WTC11 (cell line): ENCODE measurements at regions not wholly inside any gene's neighbourhood (a gene's known extent, or its start where the extent isn't known, plus 50 kb on each side); places are given as distances from the start of the nearest gene placed in this dataset.
"Not testable (repeated sequence)": the region's sequence is repeated elsewhere in the genome, so short reads cannot be mapped to it uniquely, and the experiment has no call there.

ENCODE experiments used
- ATAC-seq: fragments of 200-7000 bp; cut with Tn5 transposase; 2 replicates; pipeline ENCODE4 v1.10.0; 2021; ENCODE audit warnings: mild to moderate bottlenecking, moderate library complexity
- CTCF ChIA-PET: fragments of 300-600 bp; sonication (Branson Sonifier 250); formaldehyde crosslinking; loops from one replicate; lab custom pipeline; 2021; ENCODE audit warnings: antibody characterized with exemption; lab: Charles Lee
- POLR2A ChIA-PET: fragments of 350-600 bp; sonication (Branson Sonifier 250); formaldehyde crosslinking; loops from one replicate; lab custom pipeline; 2021; ENCODE audit warnings: antibody characterized with exemption; lab: Charles Lee
- DNase-seq: peaks from one replicate; pipeline ENCODE4 v3.0.0; 2021; ENCODE audit warnings: low spot score
- H3K27ac Mint-ChIP-seq: 2 replicates; pipeline ENCODE4 v1.8.0; 2021; ENCODE audit warnings: mixed read lengths
- H3K27me3 Mint-ChIP-seq: 2 replicates; pipeline ENCODE4 v1.8.0; 2021; ENCODE audit warnings: low read depth, mild to moderate bottlenecking, moderate library complexity, mixed read lengths
- H3K36me3 Mint-ChIP-seq: 2 replicates; pipeline ENCODE4 v1.8.0; 2021; ENCODE audit warnings: mixed read lengths
- H3K4me1 Mint-ChIP-seq: 2 replicates; pipeline ENCODE4 v1.8.0; 2022; ENCODE audit warnings: mixed read lengths
- H3K4me3 Mint-ChIP-seq: 2 replicates; pipeline ENCODE4 v1.8.0; 2021; ENCODE audit warnings: mild to moderate bottlenecking, moderate library complexity, mixed read lengths
- H3K9me3 Mint-ChIP-seq: 2 replicates; pipeline ENCODE4 v1.8.0; 2021; ENCODE audit warnings: mixed read lengths
- CBFB ChIP-seq: sonication (generic); formaldehyde crosslinking; IDR thresholded peaks from 2 replicates; pipeline ENCODE4 v1.8.1; 2022; ENCODE audit warnings: mild to moderate bottlenecking, low read depth, missing genetic modification reagents
- ETV6 ChIP-seq: sonication (generic); formaldehyde crosslinking; IDR thresholded peaks from 2 replicates; pipeline ENCODE4 v1.8.1; 2022; ENCODE audit warnings: mild to moderate bottlenecking, missing genetic modification reagents
- FOXJ3 ChIP-seq: sonication (generic); formaldehyde crosslinking; IDR thresholded peaks from 2 replicates; pipeline ENCODE4 v1.9.0; 2021; ENCODE audit warnings: missing genetic modification reagents, mild to moderate bottlenecking, borderline replicate concordance
- GTF2I ChIP-seq: fragments of 250-450 bp; sonication (Bioruptor Pico); conservative IDR thresholded peaks from 2 replicates; pipeline ENCODE4 v1.4.0; 2021; ENCODE audit warnings: mild to moderate bottlenecking
- JAZF1 ChIP-seq: fragments of 250-450 bp; sonication (Bioruptor Pico); IDR thresholded peaks from 2 replicates; pipeline ENCODE4 v1.9.0; 2021; ENCODE audit warnings: moderate library complexity, mild to moderate bottlenecking, inconsistent platforms
- MXD4 ChIP-seq: fragments of 250-450 bp; sonication (Bioruptor Pico); IDR thresholded peaks from 2 replicates; pipeline ENCODE4 v1.8.0; 2021; ENCODE audit warnings: mild to moderate bottlenecking, moderate library complexity, borderline replicate concordance
- NFE2L1 ChIP-seq: sonication (generic); formaldehyde crosslinking; IDR thresholded peaks from 2 replicates; pipeline ENCODE4 v1.8.1; 2023; ENCODE audit warnings: missing genetic modification reagents
- RORB ChIP-seq: fragments of 250-450 bp; sonication (Bioruptor Pico); IDR thresholded peaks from 2 replicates; pipeline ENCODE4 v1.9.0; 2021; ENCODE audit warnings: mild to moderate bottlenecking
- ZNF138 ChIP-seq: sonication (generic); formaldehyde crosslinking; conservative IDR thresholded peaks from 2 replicates; pipeline ENCODE4 v1.8.1; 2022; ENCODE audit warnings: mild to moderate bottlenecking, moderate library complexity, missing genetic modification reagents
- TF ChIP-seq, protein P1 (sequence below): sonication (generic); formaldehyde crosslinking; IDR thresholded peaks from 2 replicates; pipeline ENCODE4 v1.8.1; 2023; ENCODE audit warnings: mild to moderate bottlenecking, missing genetic modification reagents
- TF ChIP-seq, protein P2 (sequence below): sonication (generic); formaldehyde crosslinking; IDR thresholded peaks from 2 replicates; pipeline ENCODE4 v1.8.1; 2023; ENCODE audit warnings: mild to moderate bottlenecking, missing genetic modification reagents, moderate library complexity
- TF ChIP-seq, protein P3 (sequence below): sonication (generic); formaldehyde crosslinking; IDR thresholded peaks from 2 replicates; pipeline ENCODE4 v1.8.0; 2022; ENCODE audit warnings: missing genetic modification reagents
- TF ChIP-seq, protein P4 (sequence below): fragments of 250-450 bp; sonication (Bioruptor Pico); IDR thresholded peaks from 2 replicates; pipeline ENCODE4 v1.8.0; 2021; ENCODE audit warnings: mild to moderate bottlenecking
- TF ChIP-seq, protein P5 (sequence below): sonication (generic); formaldehyde crosslinking; IDR thresholded peaks from 2 replicates; pipeline ENCODE4 v1.8.0; 2022; ENCODE audit warnings: mild to moderate bottlenecking, missing genetic modification reagents
- TF ChIP-seq, protein P6 (sequence below): sonication (generic); formaldehyde crosslinking; conservative IDR thresholded peaks from 2 replicates; pipeline ENCODE4 v1.8.1; 2022; ENCODE audit warnings: mild to moderate bottlenecking, missing genetic modification reagents

DNA sequence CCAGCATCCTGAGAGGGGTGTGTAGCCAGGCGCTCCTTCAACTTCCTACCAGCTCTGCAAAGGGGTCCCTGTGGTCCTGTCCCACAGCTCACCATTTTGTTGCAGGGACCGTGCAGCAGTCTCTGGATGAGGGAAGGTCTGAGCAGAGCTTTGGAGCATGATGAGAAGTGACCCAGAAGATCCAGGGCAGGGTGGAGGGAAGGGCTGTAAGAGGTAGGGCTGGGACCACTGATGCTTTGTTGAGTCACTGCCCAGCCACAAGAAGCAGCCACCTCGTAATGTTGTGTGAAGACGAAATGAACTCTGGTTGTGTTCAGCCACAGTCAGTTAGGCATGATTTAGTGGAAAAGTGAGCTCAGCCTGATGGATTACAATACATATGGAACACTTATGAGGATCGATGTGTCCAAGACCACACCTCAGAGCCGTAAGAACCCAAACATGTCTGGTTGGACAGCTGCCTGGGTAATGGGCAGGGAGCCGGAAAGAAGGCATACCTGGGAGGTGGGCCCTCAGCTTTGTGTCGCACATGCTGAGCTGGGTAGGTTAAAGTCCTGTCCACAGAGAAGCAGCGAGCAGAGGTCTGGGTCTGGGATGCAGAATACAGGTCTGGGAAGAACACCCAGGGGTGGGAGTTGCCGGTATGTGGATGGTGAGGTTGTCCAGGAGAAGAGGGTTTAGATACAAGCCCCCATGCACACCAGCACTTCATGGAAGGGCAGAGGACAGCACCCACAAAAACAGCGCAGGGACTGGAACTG, 250.1 kb downstream of the GADD45G start:
- POLR2A ChIA-PET = no interaction called here
- TF ChIP-seq FOXJ3 (CRISPR knock-in tag) (no peak), JAZF1 (CRISPR knock-in tag) (no peak), GTF2I (CRISPR knock-in tag) (no peak), CBFB (CRISPR knock-in tag) (no peak), MXD4 (CRISPR knock-in tag) (no peak), ZNF138 (no peak), RORB (CRISPR knock-in tag) (no peak), NFE2L1 (CRISPR knock-in tag) (no peak), ETV6 (CRISPR knock-in tag) (no peak)
- TF ChIP-seq, protein P1, sequence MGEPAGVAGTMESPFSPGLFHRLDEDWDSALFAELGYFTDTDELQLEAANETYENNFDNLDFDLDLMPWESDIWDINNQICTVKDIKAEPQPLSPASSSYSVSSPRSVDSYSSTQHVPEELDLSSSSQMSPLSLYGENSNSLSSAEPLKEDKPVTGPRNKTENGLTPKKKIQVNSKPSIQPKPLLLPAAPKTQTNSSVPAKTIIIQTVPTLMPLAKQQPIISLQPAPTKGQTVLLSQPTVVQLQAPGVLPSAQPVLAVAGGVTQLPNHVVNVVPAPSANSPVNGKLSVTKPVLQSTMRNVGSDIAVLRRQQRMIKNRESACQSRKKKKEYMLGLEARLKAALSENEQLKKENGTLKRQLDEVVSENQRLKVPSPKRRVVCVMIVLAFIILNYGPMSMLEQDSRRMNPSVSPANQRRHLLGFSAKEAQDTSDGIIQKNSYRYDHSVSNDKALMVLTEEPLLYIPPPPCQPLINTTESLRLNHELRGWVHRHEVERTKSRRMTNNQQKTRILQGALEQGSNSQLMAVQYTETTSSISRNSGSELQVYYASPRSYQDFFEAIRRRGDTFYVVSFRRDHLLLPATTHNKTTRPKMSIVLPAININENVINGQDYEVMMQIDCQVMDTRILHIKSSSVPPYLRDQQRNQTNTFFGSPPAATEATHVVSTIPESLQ = no peak
- TF ChIP-seq, protein P2, sequence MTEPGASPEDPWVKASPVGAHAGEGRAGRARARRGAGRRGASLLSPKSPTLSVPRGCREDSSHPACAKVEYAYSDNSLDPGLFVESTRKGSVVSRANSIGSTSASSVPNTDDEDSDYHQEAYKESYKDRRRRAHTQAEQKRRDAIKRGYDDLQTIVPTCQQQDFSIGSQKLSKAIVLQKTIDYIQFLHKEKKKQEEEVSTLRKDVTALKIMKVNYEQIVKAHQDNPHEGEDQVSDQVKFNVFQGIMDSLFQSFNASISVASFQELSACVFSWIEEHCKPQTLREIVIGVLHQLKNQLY (CRISPR knock-in tag) = no peak
- TF ChIP-seq, protein P3, sequence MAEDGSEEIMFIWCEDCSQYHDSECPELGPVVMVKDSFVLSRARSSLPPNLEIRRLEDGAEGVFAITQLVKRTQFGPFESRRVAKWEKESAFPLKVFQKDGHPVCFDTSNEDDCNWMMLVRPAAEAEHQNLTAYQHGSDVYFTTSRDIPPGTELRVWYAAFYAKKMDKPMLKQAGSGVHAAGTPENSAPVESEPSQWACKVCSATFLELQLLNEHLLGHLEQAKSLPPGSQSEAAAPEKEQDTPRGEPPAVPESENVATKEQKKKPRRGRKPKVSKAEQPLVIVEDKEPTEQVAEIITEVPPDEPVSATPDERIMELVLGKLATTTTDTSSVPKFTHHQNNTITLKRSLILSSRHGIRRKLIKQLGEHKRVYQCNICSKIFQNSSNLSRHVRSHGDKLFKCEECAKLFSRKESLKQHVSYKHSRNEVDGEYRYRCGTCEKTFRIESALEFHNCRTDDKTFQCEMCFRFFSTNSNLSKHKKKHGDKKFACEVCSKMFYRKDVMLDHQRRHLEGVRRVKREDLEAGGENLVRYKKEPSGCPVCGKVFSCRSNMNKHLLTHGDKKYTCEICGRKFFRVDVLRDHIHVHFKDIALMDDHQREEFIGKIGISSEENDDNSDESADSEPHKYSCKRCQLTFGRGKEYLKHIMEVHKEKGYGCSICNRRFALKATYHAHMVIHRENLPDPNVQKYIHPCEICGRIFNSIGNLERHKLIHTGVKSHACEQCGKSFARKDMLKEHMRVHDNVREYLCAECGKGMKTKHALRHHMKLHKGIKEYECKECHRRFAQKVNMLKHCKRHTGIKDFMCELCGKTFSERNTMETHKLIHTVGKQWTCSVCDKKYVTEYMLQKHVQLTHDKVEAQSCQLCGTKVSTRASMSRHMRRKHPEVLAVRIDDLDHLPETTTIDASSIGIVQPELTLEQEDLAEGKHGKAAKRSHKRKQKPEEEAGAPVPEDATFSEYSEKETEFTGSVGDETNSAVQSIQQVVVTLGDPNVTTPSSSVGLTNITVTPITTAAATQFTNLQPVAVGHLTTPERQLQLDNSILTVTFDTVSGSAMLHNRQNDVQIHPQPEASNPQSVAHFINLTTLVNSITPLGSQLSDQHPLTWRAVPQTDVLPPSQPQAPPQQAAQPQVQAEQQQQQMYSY (CRISPR knock-in tag) = no peak
- TF ChIP-seq, protein P4, sequence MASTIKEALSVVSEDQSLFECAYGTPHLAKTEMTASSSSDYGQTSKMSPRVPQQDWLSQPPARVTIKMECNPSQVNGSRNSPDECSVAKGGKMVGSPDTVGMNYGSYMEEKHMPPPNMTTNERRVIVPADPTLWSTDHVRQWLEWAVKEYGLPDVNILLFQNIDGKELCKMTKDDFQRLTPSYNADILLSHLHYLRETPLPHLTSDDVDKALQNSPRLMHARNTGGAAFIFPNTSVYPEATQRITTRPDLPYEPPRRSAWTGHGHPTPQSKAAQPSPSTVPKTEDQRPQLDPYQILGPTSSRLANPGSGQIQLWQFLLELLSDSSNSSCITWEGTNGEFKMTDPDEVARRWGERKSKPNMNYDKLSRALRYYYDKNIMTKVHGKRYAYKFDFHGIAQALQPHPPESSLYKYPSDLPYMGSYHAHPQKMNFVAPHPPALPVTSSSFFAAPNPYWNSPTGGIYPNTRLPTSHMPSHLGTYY = no peak
- TF ChIP-seq, protein P5, sequence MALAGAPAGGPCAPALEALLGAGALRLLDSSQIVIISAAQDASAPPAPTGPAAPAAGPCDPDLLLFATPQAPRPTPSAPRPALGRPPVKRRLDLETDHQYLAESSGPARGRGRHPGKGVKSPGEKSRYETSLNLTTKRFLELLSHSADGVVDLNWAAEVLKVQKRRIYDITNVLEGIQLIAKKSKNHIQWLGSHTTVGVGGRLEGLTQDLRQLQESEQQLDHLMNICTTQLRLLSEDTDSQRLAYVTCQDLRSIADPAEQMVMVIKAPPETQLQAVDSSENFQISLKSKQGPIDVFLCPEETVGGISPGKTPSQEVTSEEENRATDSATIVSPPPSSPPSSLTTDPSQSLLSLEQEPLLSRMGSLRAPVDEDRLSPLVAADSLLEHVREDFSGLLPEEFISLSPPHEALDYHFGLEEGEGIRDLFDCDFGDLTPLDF = no peak
- TF ChIP-seq, protein P6, sequence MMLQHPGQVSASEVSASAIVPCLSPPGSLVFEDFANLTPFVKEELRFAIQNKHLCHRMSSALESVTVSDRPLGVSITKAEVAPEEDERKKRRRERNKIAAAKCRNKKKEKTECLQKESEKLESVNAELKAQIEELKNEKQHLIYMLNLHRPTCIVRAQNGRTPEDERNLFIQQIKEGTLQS (CRISPR knock-in tag) = no peak
- no peak overlapping the region for H3K4me3 Mint-ChIP-seq
- H3K27me3 Mint-ChIP-seq = no peaks in the 10 kb centered on the region; the same call in 1 of the 2 replicates
- H3K4me1 Mint-ChIP-seq = peaks cover 20% of the 10 kb centered on the region
- ATAC-seq (no peak), DNase-seq (peak; percentile 2)
- no peak overlapping the region for H3K27ac Mint-ChIP-seq
- H3K9me3 Mint-ChIP-seq = peaks cover 22% of the 10 kb centered on the region
- H3K36me3 Mint-ChIP-seq = peaks cover 9% of the 10 kb centered on the region
- CTCF ChIA-PET = interaction anchor here (0.9 to 1.0 kb wide), 2 partner anchors 251 to 262 kb away, joined by 3 read pairs; no protein-coding TSS in a partner anchor

DNA sequence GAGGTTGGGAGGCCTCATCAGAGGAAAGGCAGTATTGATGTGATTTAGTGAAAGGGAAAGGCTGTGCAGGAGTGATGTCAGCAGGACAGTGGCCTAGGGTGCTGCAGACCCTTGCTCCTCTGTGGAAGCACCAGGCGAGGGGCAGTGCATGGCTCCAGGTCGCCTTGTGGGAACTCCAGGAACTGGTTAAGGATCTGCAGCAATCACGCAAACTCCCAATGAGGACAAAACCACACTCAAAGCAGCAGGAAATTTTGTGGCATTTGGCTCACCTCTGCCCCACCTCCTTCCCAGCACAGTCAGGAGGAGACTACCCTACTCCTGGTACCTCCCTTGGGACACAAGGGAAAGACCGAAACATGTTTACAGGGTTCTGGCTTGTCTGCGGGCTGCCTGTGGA, 251.5 kb downstream of the GADD45G start:
- peak; percentile 3 for DNase-seq
- H3K36me3 Mint-ChIP-seq, H3K4me3 Mint-ChIP-seq, ATAC-seq, POLR2A ChIA-PET, H3K27ac Mint-ChIP-seq, H3K27me3 Mint-ChIP-seq: not testable (repeated sequence)
- peaks cover 20% of the 10 kb centered on the region for H3K4me1 Mint-ChIP-seq
- H3K9me3 Mint-ChIP-seq = peaks cover 22% of the 10 kb centered on the region
- CTCF ChIA-PET = interaction anchor here (1.0 kb wide), 1 partner anchor 263 kb away, joined by 3 read pairs; no protein-coding TSS in a partner anchor

DNA sequence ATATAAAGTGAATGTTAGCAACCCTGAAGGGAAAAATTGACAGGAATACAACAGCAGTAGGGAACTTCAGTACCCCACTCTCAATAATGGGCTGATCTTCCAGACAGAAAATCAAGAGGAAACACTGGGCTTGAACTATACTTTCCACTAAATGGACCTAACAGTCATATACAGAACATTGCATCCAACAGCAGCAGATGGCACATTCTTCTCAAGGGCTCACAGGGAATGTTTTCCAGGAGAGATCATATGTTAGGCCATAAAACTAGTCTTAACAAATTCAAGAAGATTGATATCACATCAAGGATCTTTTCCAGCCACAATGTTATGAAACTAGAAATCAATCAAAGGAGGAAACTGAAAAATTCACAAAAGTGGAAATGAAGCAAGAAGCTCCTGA, 252.1 kb downstream of the GADD45G start:
- H3K36me3 Mint-ChIP-seq, ATAC-seq, CTCF ChIA-PET, H3K27me3 Mint-ChIP-seq, DNase-seq, H3K4me3 Mint-ChIP-seq, POLR2A ChIA-PET, H3K27ac Mint-ChIP-seq: not testable (repeated sequence)
- Mint-ChIP-seq H3K9me3 (peaks cover 22% of the 10 kb centered on the region), H3K4me1 (peaks cover 20% of the 10 kb centered on the region)

DNA sequence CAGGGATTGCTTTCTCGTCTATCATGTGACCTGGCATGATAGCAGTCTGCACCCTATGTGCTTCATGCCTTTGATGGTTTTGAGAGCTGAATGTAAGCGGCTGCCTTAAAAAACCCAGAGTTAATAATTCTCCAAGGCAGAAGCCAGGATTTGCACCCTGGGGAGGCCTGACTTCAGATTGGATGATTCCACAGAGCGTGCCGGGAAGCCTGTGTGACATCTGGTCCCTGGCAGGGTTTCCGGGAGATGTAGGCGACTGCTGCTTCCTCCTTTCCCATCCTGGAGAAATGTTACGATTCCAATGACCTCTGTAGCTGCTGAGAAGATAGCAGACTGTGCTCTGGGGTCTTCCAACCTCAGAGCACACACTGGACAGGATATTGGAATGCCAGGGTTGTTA, 255.0 kb downstream of the GADD45G start:
- H3K9me3 Mint-ChIP-seq = peaks cover 22% of the 10 kb centered on the region
- CTCF ChIA-PET, ATAC-seq, H3K27me3 Mint-ChIP-seq, POLR2A ChIA-PET, H3K27ac Mint-ChIP-seq, H3K4me3 Mint-ChIP-seq, DNase-seq, H3K36me3 Mint-ChIP-seq: not testable (repeated sequence)
- H3K4me1 Mint-ChIP-seq = peaks cover 16% of the 10 kb centered on the region; the same call in 1 of the 2 replicates

DNA sequence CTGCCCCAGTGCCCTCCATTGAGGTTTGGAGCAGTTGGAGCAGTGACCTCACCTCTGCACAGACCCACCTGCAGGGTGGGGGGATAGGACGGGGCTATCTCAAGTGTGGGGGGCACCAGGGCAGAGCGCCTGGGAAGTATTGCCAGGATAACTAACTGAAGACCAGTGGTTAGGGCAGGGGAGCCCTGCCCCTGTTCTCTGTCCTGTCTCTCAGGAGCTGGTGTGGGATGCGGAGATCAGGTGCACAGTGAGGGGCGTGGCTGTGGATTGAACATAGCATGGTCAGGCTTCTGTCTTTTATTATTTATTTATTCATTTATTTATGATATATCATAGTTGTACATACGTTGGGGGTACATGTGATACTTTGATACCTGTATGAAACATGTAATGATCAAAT, 256.6 kb downstream of the GADD45G start:
- Mint-ChIP-seq H3K4me1 (peaks cover 15% of the 10 kb centered on the region; the same call in 1 of the 2 replicates), H3K9me3 (peaks cover 22% of the 10 kb centered on the region)
- POLR2A ChIA-PET, H3K36me3 Mint-ChIP-seq, DNase-seq, H3K27ac Mint-ChIP-seq, CTCF ChIA-PET, ATAC-seq, H3K27me3 Mint-ChIP-seq, H3K4me3 Mint-ChIP-seq: not testable (repeated sequence)
